Esophagus squamous epithelium (tissue), 5 donors: ENCODE measurements at regions not wholly inside any gene's neighbourhood (a gene's known extent, or its start where the extent isn't known, plus 50 kb on each side); places are given as distances from the start of the nearest gene placed in this dataset.

ENCODE experiments used
- DNase-seq: peaks from one replicate; lab custom pipeline; 2025; lab: John Stamatoyannopoulos, UW
- H3K27ac ChIP-seq, 4 donors: fragments of 200-600 bp; sonication (generic); one replicate each; pipeline ENCODE4 v1.5.1; 2016 to 2019; ENCODE audit warnings: mild to moderate bottlenecking in 1 of 4
- H3K27me3 ChIP-seq, 4 donors: fragments of 200-600 bp; sonication (generic); 1 replicate in 3 of 4; 2 replicates in 1 of 4; pipeline versions ENCODE4 v1.5.1 to v1.6.0; 2017 to 2021; ENCODE audit warnings: antibody characterized with exemption in 1 of 4
- H3K36me3 ChIP-seq, 3 donors: fragments of 200-600 bp; sonication (generic); one replicate each; pipeline ENCODE4 v1.5.1; 2016 to 2019
- H3K4me1 ChIP-seq, 3 donors: fragments of 200-600 bp; sonication (generic); one replicate each; pipeline ENCODE4 v1.5.1; 2017 to 2019
- H3K4me3 ChIP-seq, 4 donors: fragments of 200-600 bp; sonication (generic); 1 replicate in 3 of 4; 2 replicates in 1 of 4; pipeline ENCODE4 v1.5.1; 2016 to 2019; ENCODE audit warnings: mild to moderate bottlenecking in 2 of 4, moderate library complexity in 1 of 4
- H3K9me3 ChIP-seq, 3 donors: fragments of 200-600 bp; sonication (generic); one replicate each; pipeline ENCODE4 v1.5.1; 2016 to 2019
- CTCF ChIP-seq, 6 experiments: fragments of 450-650 bp in 4 of 6; fragments of 200-600 bp in 2 of 6; sonication (generic) in 2 of 6; IDR thresholded peaks; one replicate each; pipeline ENCODE4 v1.5.1; 2016 to 2019; ENCODE audit warnings: antibody characterized with exemption in 6 of 6, mild to moderate bottlenecking in 4 of 6, moderate library complexity in 4 of 6
- POLR2A ChIP-seq, 4 donors: fragments of 450-650 bp; IDR thresholded peaks; one replicate each; pipeline ENCODE4 v1.6.1; 2017; ENCODE audit warnings: antibody characterized with exemption in 4 of 4, mild to moderate bottlenecking in 4 of 4, moderate library complexity in 3 of 4
- WGBS, 2 donors: methylation state at CpG; one replicate each; pipeline ENCODE4 v1.1.5; 2018; 5-methylcytosine and 5-hydroxymethylcytosine counted together
- intact Hi-C: fragments of 100-400 bp; cut with DNase I; formaldehyde crosslinking; loops from one replicate; pipeline ENCODE4 v1.15.0; 2022
- donor health status: DM: yes; HTN: yes; CAD: no.

DNA sequence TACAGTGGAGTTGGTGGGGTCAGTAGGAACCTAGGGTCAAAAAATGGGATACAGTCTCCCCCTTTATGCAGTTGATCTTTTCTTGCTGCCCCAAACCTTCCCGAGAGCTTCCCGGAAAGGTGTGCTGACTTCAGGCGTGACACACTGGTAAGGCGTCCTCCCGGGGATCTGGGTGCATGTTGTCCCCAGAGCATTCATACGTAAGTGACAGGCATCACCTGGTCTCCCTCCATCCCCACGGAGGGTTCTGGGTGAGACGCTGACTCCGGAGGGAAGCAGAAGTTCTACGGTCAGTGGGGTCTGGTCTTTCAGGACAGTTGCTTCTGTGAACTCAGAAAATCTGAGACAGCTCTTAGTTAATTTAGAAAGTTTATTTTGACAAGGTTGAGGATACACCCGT lies 159.6 kb upstream of the RTL1 start:
- H3K27me3 ChIP-seq: peaks cover 0 to 4% (median 0%) of the 10 kb centered on the region in 4 donors
- H3K9me3 ChIP-seq: no peaks in the 10 kb centered on the region
- TF ChIP-seq CTCF (IDR thresholded peaks at IDR 0.05) (no peak), POLR2A (IDR thresholded peaks at IDR 0.05) (no peak)
- H3K36me3 ChIP-seq: no peaks in the 10 kb centered on the region
- no peaks in the 10 kb centered on the region for H3K4me1 ChIP-seq
- no peak overlapping the region for H3K27ac ChIP-seq
- no peak overlapping the region for H3K4me3 ChIP-seq
- DNase-seq: no peak
- 73 to 78% methylated on average over 6 of the region's 11 CpGs for WGBS, 2 donors
- intact Hi-C loops: no loop called here

DNA sequence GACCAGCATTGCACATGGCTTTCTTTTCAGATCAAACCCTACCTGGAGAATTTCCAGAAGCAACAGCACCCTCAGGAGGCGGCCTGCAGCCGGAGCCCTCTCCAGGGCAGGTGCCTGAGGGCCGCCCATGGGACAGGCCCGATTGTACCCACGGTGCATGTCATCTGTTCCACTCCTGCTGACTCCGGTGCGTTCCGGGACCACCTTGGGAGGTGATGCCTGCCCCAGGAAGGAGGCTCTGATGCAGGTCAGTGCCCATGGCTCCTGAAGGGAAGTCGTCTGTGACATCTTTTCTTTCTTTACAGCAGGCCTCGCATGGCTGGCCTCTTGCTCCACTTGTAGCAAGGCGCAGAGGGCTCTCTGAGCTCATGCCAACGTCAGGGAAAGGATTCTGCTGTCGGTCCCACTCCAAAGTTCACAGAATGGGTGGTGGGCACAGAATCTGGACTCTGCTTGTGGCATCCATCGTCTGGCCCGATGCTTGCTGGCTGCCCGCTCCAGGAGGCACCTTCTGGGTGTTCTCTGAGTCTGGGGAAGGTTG lies 160.7 kb upstream of the RTL1 start:
- 74 to 93% methylated on average over 9 to 11 of the region's 16 CpGs for WGBS, 2 donors
- Histone ChIP-seq H3K4me1 (no peaks in the 10 kb centered on the region), H3K4me3 (no peak overlapping the region), H3K9me3 (no peaks in the 10 kb centered on the region), H3K27me3 (peaks cover 0 to 4% (median 0%) of the 10 kb centered on the region in 4 donors), H3K36me3 (no peaks in the 10 kb centered on the region), H3K27ac (no peak overlapping the region)
- TF ChIP-seq POLR2A (IDR thresholded peaks at IDR 0.05): no peak
- TF ChIP-seq CTCF (IDR thresholded peaks at IDR 0.05): no peak
- DNase-seq: no peak
- intact Hi-C loops: no loop called here

GRCh38 chr14:101064718-101065117 lies 161.2 kb upstream of the RTL1 start:
- no peaks in the 10 kb centered on the region for H3K4me1 ChIP-seq
- TF ChIP-seq CTCF (IDR thresholded peaks at IDR 0.05) (no peak), POLR2A (IDR thresholded peaks at IDR 0.05) (no peak)
- H3K4me3 ChIP-seq: no peak overlapping the region
- H3K27me3 ChIP-seq: peaks cover 0 to 8% (median 0%) of the 10 kb centered on the region in 4 donors
- DNase-seq: no peak
- WGBS, 2 donors: 80 to 93% methylated on average over 3 of the region's 7 CpGs
- no peaks in the 10 kb centered on the region for H3K9me3 ChIP-seq
- H3K36me3 ChIP-seq: no peaks in the 10 kb centered on the region
- intact Hi-C loops: no loop called here
- no peak overlapping the region for H3K27ac ChIP-seq

GRCh38 chr14:101065246-101065645 lies 161.7 kb upstream of the RTL1 start:
- intact Hi-C loops: no loop called here
- TF ChIP-seq CTCF (IDR thresholded peaks at IDR 0.05) (no peak), POLR2A (IDR thresholded peaks at IDR 0.05) (no peak)
- Histone ChIP-seq H3K4me3 (no peak overlapping the region), H3K36me3 (no peaks in the 10 kb centered on the region), H3K27ac (no peak overlapping the region), H3K4me1 (no peaks in the 10 kb centered on the region), H3K27me3 (peaks cover 0 to 9% (median 0%) of the 10 kb centered on the region in 4 donors), H3K9me3 (no peaks in the 10 kb centered on the region)
- WGBS, 2 donors: 93 to 94% methylated on average over 13 to 17 of the region's 27 CpGs
- DNase-seq: no peak

GRCh38 chr14:101065696-101066694 lies 162.5 kb upstream of the RTL1 start:
- TF ChIP-seq POLR2A (IDR thresholded peaks at IDR 0.05): no peak
- no peak for TF ChIP-seq CTCF (IDR thresholded peaks at IDR 0.05)
- H3K4me3 ChIP-seq: no peak overlapping the region

More at GRCh38 chr14:101065696-101066694, 162.5 kb upstream of the RTL1 start:
- intact Hi-C loops: no loop called here
- Histone ChIP-seq H3K27ac (no peak overlapping the region), H3K4me1 (peaks cover 0 to under 1% (median 0%) of the 10 kb centered on the region in 3 donors), H3K36me3 (no peaks in the 10 kb centered on the region), H3K27me3 (peaks cover 0 to 5% (median 0%) of the 10 kb centered on the region in 4 donors), H3K9me3 (no peaks in the 10 kb centered on the region)
- 92 to 93% methylated on average over 24 to 27 of the region's 43 CpGs for WGBS, 2 donors
- DNase-seq: no peak
